ENCODE measurements at regions not wholly inside any gene's neighbourhood (a gene's known extent, or its start where the extent isn't known, plus 50 kb on each side); places are given as distances from the start of the nearest gene placed in this dataset.

- DNase-seq, result no peak
Observed at GRCh38 chrX:45306794-45307193, 106.1 kb upstream of the DIPK2B start.

GRCh38 chrX:45300638-45301037 lies 100.0 kb upstream of the DIPK2B start:
- DNase-seq, result no peak

- no peak for DNase-seq
Observed at GRCh38 chrX:45295259-45295986, 94.7 kb upstream of the DIPK2B start.

- no peak for DNase-seq
Observed at GRCh38 chrX:45274576-45274975, 73.9 kb upstream of the DIPK2B start.

GRCh38 chrX:45267007-45267406 lies 66.3 kb upstream of the DIPK2B start:
- DNase-seq, result no peak

- DNase-seq, result no peak
Observed at GRCh38 chrX:45266456-45266855, 65.8 kb upstream of the DIPK2B start.

- no peak for DNase-seq
Observed at GRCh38 chrX:45264865-45265264, 64.2 kb upstream of the DIPK2B start.

GRCh38 chrX:45261471-45261870 lies 60.8 kb upstream of the DIPK2B start:
- no peak for DNase-seq

GRCh38 chrX:45261005-45261404 lies 60.3 kb upstream of the DIPK2B start:
- DNase-seq, result no peak

GRCh38 chrX:45258731-45259402 lies 58.2 kb upstream of the DIPK2B start:
- no peak for DNase-seq
